ENCODE measurements at regions not wholly inside any gene's neighbourhood (a gene's known extent, or its start where the extent isn't known, plus 50 kb on each side); places are given as distances from the start of the nearest gene placed in this dataset.
A peak's percentile ranks its signal among the peaks of the same experiment; 100 is the strongest.

DNA sequence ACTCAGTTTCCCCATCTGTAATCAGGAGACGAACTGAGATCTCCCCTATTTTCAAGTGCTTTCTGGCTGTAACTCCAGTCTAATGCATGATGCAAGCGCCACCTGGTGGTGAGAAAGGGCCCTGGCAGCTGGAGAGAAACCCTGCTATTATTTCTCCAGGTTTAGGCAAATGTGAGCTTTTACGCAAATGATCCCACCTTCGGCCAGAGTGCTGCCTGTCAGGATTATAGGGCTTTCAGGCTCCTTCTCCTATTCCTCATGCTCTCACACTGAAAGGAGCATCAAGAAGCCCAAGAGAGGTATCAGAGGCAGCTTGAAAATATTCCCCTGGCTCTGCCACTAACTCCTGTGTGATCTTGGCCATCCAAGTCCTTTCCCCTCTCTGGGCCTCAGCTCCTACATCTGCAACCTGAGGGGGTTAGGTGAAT, 93.9 kb upstream of the RASGRF1 start:
- TF ChIP-seq, protein P1, sequence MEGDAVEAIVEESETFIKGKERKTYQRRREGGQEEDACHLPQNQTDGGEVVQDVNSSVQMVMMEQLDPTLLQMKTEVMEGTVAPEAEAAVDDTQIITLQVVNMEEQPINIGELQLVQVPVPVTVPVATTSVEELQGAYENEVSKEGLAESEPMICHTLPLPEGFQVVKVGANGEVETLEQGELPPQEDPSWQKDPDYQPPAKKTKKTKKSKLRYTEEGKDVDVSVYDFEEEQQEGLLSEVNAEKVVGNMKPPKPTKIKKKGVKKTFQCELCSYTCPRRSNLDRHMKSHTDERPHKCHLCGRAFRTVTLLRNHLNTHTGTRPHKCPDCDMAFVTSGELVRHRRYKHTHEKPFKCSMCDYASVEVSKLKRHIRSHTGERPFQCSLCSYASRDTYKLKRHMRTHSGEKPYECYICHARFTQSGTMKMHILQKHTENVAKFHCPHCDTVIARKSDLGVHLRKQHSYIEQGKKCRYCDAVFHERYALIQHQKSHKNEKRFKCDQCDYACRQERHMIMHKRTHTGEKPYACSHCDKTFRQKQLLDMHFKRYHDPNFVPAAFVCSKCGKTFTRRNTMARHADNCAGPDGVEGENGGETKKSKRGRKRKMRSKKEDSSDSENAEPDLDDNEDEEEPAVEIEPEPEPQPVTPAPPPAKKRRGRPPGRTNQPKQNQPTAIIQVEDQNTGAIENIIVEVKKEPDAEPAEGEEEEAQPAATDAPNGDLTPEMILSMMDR (CRISPR knock-in tag; IDR thresholded peaks at IDR 0.05) = peak; percentile 87
- TF ChIP-seq ZNF704 (CRISPR knock-in tag; IDR thresholded peaks at IDR 0.05; ENCODE audit: borderline replicate concordance) = no peak
- TF ChIP-seq ZNF263 (CRISPR knock-in tag; IDR thresholded peaks at IDR 0.05) = no peak
- TF ChIP-seq NPAS2 (CRISPR knock-in tag; IDR thresholded peaks at IDR 0.05; ENCODE audit: borderline replicate concordance) = no peak
- no peak for TF ChIP-seq PRPF4 (IDR thresholded peaks at IDR 0.05; ENCODE audit: low read depth, low read length, poor library complexity, severe bottlenecking)
- TF ChIP-seq MAFF (IDR thresholded peaks at IDR 0.05; ENCODE audit: low read depth, low read length) = no peak
- TF ChIP-seq GABPB1 (CRISPR knock-in tag; IDR thresholded peaks at IDR 0.05) = no peak
- TF ChIP-seq MYPOP (CRISPR knock-in tag; IDR thresholded peaks at IDR 0.05) = no peak
- TF ChIP-seq CBX2 (IDR thresholded peaks at IDR 0.05; ENCODE audit: low read depth, low read length) = no peak
- no peak for TF ChIP-seq CBX2 (CRISPR knock-in tag; IDR thresholded peaks at IDR 0.05; ENCODE audit: low read depth)
- no peak for TF ChIP-seq HCFC1 (IDR thresholded peaks at IDR 0.05; ENCODE audit: low read depth, low read length)
- no peak for TF ChIP-seq ELF1 (CRISPR knock-in tag; IDR thresholded peaks at IDR 0.05)

Measured in HepG2 (cell line).